NCI-H1092 treated with DMSO at 0.1 percent for 48 hours (cell line): ENCODE measurements at regions not wholly inside any gene's neighbourhood (a gene's known extent, or its start where the extent isn't known, plus 50 kb on each side); places are given as distances from the start of the nearest gene placed in this dataset.

Experiments used
- DNase-seq: peaks from one replicate; lab custom pipeline; 2025; lab: John Stamatoyannopoulos, UW

DNA sequence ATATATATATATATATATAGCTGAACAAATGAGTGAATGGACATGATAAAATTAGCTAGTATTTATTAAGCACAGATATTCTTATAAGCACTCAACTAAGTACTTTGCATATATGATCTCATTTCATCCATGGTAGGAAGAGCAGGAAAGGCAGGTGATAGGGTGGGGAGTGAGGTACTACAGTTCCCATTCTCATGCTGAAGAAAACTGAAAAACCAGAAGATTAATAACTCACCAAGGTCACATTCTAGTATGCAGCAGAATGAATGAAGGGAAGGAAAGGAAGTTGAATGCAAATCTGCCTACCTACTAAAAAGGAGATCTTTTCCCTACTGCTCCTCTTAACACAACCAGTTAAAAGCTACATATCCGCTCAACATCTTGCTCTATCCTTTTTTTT lies 298.1 kb upstream of the TMPO start:
- no peak for DNase-seq

GRCh38 chr12:98220636-98221035 lies 294.8 kb upstream of the TMPO start:
- DNase-seq: no peak

DNA sequence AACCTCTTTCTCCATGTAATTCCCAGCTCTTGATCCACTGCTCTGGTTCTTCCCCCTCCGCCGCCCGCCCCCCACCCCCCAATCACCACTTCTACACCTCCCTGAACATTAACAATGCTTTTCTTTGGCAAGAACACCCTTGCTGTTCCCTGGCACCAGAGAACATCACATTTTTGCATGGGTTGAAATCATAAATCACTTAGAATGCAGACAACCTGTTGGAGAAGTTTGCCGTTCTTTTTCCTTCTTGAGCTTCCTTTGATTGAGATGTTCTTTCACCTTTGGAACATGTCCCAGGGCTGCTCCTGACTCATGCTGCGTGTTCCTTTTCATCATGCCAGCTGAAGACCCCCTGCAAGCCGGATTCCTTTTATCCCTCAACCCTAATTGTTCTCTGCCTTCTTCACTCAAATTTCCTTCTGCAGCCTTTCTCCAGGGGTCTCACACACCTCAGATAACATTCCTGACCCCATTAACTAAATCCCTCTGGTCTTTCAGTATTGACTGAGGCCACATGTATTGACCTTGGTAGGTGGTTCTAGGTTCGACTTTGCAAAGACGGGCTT lies 294.1 kb upstream of the TMPO start:
- DNase-seq: no peak

- DNase-seq: no peak
These were observed 293.3 kb upstream of the TMPO start for GRCh38 chr12:98222135-98222534.

DNA sequence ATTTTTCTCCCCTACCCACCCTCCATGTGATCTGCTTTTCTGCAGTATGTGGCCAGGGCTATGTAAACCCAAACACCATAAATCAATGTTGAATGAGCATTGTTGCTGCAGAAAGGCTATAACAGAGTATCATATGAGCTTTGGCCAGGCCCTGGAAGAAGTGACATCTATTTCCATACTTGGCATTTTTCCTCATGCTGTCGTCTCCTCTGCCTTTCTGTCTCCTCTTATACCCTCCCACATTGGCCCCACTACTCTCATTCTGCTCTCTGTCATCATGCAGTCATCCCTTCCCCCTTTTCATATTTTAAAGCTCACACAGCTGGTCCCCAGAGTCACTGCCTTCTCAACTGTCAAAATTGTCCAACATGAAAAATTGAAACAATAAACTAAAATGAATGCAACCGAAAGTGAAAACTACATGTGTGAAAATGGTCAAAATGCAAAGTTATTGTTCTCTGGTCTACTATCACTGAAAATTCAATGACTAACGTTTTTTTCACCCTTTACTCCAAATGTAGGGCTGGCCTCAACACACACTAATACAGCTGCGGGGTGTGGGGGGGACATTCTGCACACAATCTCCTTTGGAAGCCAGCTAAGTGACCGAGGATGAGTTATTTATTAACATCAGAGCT lies 290.7 kb upstream of the TMPO start:
- DNase-seq: no peak

DNA sequence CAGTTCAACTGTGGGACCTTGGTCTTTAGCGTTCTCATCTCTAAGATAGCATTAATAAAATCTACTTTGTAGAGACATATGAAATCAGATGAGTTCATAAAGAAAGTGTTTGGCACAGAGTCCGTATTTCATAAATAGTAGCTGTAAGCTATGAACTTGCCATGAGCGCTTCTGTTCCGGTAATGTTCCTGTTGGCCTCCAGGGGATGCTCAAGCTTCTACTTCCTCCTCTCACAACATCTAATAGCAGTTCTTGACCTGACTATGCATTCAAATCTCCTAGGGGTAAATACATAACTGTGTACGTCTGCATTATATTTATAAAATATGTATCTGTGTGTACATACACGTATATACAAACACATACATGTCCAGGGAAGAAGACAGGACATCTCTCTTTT lies 288.2 kb upstream of the TMPO start:
- peak; percentile 18 for DNase-seq

- peak; percentile 37 for DNase-seq
These were observed 286.5 kb upstream of the TMPO start for GRCh38 chr12:98228683-98229539.

DNA sequence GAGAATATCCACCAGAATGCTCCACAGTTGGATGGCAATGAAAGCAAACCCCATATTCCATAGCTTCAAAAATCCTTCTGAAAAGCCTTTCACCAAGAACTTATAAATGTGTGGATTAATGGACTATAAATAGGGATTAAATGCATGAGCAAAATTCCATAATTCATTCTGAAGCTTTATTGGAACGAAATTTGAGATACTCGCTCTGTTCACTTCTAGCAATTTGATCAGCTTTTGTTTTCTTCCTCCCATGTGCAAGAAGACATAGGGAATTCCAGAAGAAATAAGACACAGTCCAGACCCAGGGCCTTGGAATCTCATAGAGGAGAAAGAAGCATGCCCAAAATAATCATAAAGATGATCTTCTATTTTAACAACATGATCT lies 285.9 kb upstream of the TMPO start:
- no peak for DNase-seq

GRCh38 chr12:98232753-98233390 lies 282.5 kb upstream of the TMPO start:
- no peak for DNase-seq

DNA sequence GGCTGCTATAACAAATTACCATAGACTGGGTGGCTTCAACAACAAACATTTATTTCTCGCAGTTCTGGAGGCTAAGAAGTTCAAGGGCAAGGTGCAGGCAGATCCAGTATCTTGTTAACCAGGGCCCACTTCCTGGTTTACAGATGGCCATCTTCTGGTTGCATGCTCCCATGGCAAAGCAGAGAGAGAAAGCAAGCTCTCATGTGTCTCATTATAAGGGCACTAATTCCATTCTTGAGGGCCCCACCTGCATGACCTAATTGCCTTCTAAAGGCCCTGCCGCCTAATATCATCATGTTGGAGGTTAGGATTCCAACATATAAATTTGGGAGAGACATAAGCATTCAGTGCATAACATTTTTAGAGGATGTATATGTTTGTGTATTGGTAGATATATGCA lies 280.1 kb upstream of the TMPO start:
- DNase-seq: no peak

GRCh38 chr12:98238515-98239130 lies 276.8 kb upstream of the TMPO start:
- no peak for DNase-seq

GRCh38 chr12:98243190-98243589 lies 272.2 kb upstream of the TMPO start:
- DNase-seq: no peak

DNA sequence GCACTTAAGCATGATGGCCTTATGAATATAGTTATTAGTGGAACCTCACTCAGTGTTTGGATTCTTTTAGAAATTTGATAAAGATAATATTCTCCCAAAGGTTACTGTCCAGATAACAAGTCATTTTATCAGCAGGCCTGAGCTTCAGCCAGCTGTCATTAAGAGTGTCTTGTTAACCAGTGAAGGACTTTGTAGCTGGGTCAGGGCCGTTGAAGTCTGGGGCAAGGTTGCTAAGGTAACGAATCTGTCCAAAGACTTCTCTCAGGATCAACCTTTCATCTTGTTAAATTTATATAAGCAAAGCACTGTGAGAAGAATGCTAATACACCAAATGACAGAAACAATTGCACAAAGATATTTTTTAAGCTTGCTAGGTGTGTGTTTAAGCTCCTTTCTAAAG lies 271.3 kb upstream of the TMPO start:
- peak; percentile 15 for DNase-seq

- peak; percentile 20 for DNase-seq
These were observed 262.0 kb upstream of the TMPO start for GRCh38 chr12:98253207-98254037.

DNA sequence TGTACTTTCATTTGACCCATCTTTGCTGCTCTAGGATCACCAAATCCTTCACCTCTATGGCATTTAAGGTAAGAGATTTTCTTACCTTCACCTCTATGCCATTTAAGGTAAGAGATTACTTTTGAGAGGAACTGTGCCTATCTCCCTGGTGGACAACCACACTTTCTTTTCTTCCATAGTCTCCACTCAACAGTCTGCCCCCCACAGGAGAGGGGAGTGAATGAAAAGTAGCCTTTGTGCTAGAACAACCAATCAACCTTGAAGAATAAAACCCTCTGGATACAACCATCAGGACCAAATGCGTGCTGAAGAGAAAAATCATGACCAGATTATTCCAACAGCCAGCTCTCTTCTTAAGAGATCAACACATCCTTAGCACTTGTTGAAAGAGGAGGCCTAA lies 258.6 kb upstream of the TMPO start:
- DNase-seq: no peak

DNA sequence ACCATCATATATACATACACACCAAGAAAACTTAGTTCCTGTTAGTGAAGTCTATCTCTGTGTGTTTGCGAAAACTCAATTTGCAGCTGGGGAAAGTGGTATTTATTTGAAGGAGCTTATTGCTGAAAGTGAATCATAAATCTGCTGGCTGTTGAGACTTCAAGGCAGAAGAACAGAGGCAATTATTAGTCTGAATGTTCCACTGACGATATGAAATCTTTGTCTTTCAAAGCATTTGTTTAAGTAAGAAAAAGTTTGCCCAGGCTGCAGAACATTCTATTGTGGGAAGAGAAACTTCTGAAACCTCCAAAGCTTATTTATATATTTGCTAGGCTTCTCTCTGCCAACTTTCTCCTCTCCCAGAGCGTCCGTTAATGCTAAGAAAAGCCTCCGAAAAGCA lies 255.7 kb upstream of the TMPO start:
- no peak for DNase-seq

DNA sequence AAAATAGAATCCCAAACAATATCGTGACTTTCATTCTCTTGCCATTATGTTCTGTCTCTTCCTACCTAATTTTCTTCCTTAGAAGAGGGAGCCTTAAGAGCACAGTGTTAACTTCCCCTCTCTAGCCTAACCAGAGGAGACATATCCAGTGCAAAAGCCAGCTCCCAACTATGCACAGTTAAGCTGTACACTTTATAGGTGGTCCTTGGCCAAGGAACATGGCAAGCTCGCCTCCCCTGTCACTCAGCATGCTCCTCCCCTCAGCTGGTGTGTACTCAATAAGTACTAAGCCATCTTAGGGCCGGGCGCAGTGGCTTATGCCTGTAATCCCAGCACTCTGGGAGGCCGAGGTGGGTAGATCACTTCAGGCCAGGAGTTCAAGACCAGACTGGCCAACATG lies 255.1 kb upstream of the TMPO start:
- DNase-seq: no peak

GRCh38 chr12:98262902-98263301 lies 252.5 kb upstream of the TMPO start:
- no peak for DNase-seq

DNA sequence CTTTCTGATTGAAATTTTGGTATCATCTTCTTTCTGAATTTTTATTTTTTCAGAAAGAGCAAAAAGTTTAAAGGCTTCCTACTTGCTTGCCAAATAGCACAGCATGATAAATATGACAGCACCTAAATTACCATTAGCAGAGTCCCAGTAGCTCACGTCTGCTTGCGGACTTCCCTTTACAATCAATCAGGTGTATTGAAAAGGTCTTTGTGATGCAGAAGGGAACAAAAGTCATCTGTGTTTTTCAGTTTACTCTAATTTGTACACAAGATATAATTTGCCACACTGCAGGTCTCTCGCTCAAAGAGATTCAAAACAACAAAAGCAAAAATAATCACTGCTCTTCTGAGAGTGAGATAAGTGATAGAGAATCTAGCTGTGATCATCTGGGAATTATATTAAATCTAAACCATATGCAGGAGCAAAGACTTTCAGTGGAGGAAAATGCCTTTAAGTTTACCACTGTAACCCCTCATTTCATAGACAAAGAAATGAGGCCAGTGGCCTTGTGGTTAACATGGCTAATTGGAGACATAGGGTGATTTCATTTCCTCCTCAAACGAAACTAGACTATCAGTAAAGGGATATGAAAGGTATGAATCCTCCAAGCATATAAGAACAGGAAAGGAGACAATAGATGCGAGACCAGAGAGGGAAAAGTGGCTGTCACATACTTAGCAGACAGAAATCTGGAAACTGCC lies 240.8 kb upstream of the TMPO start:
- DNase-seq: no peak

GRCh38 chr12:98275131-98275475 lies 240.3 kb upstream of the TMPO start:
- no peak for DNase-seq

GRCh38 chr12:98280152-98280551 lies 235.2 kb upstream of the TMPO start:
- no peak for DNase-seq
